HG03354 (cell line): ENCODE measurements at regions not wholly inside any gene's neighbourhood (a gene's known extent, or its start where the extent isn't known, plus 50 kb on each side); places are given as distances from the start of the nearest gene placed in this dataset.

Source experiments
- ATAC-seq: cut with Tn5 transposase; IDR thresholded peaks from one replicate; pipeline ENCODE4 v1.9.1; 2021; ENCODE audit warnings: mild to moderate bottlenecking; ENCODE audit not compliant: unreplicated experiment, poor library complexity, severe bottlenecking

DNA sequence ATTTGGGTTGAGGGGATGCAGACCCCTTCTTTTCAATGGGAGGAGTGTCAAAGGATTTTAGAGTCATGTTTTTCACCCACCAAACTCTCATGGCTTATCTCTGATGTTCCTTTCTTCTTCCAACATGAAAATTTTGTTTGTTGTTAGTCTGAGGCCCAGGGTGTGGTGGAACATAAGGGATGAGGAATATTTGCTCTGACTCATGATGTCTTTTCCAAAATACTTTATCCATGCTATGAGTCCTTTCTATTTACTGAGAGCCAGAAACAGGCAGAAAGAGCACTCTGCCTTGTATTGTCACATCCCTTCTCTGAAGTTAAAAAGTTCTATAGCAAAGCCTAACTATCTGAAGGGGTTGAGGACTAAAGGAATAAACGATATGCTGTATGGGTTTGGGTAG lies 61.6 kb upstream of the GYPA start:
- no peak for ATAC-seq

DNA sequence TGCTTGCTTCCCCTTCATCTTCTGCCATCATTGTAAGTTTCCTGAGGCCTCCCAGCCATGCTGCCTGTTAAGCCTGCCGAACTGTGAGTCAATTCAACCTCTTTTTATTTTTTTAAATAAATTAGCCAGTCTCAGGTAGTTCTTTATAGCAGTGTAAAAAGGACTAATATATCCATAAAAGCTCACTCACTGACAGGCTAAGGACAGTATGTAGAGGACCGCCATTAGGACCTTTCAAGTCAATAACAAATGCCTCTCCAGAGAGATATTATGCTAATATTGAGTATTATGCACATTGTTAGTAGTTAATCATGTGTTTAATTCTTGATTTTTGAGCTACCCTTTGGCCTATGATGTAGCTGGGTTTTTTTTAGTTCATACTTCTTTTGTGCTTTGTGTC lies 62.6 kb upstream of the GYPA start:
- no peak for ATAC-seq

DNA sequence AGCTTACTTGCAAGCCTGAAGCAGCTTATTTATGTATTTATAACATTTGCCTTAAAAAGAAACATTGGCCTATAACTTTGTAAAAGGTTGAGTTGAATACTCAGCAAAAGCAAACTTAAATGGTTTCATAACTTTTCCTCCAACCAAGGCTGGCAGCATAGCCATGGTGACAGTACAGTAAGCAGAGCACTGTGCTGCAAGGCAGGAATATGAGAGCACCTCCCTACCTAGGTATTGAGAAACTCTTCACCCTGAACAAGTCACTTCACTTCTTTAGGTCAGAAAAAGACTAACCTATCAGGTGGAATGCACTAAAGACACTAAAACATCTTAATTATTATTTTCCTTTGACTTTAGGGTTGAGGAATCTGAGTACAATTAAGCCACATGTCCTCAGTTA lies 63.9 kb upstream of the GYPA start:
- no peak for ATAC-seq

DNA sequence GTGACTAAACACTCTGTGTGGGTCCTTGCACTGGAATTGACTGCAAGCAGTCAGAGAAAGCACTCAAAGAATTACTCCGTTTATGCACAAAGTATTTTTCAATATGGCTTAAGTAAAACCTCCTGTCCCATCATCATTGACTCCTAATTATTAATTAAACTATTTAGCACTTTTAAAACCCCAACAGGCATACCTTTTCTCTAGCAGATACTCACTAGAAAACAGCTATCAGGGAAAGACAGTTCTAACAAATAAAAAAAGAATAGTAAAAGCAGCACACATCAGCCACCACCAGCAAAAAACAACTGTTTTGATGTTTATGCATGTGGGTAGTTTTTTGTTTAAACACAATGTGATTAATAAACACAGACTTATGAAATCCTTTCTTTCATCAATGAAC lies 66.2 kb upstream of the GYPA start:
- ATAC-seq, result no peak

DNA sequence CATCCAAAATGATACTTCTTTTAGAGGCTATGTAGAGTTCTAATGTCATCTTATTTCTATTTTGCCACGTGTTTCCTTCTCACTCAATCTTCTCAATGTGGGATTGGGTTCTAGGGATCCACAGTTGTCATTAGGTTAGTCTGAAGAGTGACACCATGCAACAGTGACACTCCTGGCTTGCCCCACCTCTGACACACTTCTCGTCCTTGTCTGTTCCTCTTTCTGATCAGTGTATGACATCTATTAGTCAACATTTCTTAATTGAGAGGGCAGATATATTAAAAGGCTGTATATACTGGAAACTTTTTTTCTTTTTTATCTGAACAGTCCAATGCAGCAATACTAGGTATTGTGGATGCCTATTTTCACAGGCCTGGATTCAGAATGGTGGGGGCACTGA lies 67.6 kb upstream of the GYPA start:
- ATAC-seq, result no peak

DNA sequence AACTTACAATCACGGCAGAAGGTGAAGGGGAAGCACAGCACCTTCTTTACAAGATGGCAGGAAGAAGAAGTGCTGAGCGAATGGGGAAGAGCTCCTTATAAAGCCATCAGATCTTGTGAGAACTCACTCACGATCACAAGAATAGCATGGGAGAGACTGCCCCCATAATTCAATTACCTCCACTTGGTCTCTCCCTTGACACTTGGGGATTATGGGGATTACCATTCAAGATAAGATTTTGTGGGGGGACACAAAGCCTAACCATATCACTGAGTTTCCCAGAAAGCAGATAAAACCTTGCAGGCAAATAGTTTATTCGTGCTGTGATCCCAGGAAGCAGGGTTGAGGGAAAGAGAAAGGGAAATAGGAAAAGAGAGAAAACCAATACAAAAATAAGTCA lies 69.0 kb upstream of the GYPA start:
- no peak for ATAC-seq

DNA sequence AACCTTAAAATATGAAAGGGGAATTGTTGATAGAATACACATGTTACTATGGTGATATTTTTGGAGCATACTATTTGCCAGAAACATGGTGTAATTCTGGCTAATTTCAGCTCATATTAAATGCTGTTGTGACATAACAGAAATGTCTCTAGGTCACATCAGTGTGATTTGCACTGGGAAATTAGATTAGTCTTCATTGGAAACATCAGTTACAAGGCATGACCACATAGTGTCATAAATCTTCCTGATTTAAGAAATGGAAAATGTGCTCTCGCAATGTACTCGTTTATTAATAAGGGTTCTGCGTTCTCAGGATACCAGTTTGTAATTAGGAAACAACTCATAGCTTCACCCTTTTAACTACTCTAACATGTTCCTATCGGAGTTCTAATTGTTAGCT lies 72.9 kb upstream of the GYPA start:
- no peak for ATAC-seq

DNA sequence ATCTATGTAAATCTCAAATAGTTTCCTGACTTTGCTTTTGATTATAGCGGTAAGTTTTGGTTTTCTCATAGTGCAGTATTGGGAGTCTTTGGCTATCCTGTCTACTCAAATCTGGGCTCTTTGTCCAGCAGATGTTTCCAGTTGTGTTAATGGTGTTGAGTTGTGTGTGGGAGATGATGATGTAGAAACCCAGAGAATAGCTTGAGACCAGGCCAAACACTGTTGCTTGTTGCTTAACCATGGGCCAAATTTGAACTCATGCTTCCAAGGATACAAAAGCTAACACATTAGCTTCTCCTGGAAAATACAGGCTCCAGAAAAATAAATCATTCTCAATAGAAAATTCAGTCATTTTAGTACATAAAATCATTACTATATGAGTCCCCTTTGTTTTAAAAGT lies 82.6 kb upstream of the GYPA start:
- ATAC-seq, result no peak

DNA sequence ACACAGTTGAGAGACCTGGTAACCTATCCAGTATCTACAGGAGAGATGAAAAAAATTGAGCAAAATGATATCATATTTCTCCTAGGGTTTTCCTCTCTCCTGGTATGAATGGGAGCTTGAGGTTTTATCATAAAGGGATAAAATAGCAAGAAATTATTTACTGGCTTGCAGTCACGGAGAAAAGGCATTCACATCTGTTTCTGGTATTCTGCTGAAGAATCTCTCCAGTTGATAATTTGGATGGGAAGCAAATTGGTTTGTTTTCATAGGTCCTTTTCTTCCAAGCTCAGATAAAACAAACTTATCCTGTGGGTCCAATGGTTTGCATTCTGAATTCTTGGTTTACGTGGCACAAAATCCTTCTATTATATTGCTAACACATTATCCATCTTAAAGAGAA lies 83.1 kb upstream of the GYPA start:
- ATAC-seq, result no peak

DNA sequence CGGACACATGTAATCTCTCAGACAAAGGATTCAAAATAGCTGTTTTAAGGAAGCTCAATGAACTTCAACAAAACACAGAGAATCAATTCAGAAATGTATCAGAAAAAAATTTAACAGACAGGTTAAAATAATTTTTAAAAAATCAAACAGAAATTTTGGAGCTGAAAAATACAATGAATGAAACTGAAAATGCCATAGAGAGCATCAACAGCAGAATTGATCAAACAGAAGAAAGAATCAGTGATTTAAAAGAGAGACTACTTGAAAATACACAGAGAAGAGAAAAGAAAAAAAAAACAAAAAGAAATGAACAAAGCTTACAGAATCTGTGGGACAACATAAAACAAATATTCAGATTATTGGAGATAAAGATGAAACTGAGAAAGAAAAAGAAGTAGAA lies 118.8 kb upstream of the GYPA start:
- ATAC-seq, result no peak

DNA sequence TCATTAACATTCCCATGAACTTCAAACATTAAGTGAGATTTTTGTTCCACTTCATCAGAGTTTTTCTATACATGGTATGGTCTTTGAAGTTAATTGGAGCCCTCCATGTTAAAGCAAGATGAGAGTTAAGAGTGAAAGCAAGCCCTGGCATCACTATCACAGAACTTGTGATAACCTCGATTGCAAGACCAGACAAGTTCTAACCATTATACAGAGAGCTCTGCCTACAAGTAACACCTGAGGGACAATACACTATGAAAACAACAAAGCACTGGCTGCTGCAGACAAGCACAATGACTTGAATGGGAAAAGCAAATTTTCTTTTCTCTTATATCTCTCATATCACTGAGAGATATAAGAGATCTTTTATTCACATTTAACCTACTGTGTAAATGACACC lies 126.6 kb upstream of the GYPA start:
- ATAC-seq, result no peak

DNA sequence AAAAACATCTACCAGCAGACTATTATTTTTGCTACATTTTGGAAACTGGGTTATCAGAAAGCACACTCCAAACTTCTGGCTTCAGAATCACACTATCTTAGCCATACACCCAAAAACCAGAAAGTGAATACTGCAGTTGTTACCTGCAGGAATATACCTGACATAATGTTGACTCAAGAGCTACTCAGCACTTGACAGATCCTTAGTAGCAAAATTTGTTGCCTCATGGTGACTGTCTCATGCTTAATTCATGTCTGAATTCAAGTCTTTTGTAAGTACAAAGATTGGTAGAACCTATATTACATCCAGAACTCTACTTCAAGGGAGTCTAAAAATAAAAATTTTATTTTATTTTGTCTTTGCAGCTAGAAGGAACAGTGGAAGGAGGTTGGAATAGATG lies 140.2 kb upstream of the GYPA start:
- ATAC-seq, result no peak

DNA sequence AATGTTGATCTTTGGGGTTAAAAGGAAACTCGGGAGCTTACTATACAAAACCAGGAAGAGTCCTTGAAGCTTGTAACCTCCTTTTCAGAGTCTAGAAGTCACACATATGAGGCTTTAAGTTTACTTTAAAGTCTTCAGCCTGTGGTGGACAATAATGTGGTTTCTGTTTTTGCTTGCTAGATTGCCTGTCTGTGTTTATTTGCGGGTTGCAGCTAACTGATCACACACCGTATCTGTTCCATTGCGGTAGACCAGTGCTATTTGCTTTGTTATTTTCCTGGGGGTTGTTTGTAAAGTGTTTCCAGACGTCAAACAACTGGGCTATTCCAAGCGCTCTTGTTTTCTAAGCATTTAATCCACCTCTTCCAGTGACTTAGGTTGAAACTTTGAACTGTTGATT lies 143.0 kb upstream of the GYPA start:
- ATAC-seq, result no peak

DNA sequence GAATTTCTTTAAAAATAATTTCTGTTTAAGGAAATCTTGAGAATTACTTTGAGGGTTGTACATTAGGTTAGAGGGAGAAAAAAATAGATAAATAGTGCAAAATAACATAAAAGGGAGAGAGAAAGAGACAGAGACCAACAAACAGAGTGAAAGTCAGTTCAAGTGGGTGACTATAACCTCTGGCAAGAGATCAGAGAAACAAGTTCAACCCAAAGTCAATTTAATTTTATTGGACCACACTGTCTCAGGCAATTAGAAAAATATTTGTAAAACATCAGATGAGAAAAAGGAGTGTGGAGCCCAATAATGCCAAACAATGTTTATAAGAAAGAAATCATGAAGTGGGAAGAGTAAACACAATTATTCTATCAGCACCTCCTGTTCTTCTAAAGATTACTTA lies 143.5 kb upstream of the GYPA start:
- ATAC-seq, result no peak

DNA sequence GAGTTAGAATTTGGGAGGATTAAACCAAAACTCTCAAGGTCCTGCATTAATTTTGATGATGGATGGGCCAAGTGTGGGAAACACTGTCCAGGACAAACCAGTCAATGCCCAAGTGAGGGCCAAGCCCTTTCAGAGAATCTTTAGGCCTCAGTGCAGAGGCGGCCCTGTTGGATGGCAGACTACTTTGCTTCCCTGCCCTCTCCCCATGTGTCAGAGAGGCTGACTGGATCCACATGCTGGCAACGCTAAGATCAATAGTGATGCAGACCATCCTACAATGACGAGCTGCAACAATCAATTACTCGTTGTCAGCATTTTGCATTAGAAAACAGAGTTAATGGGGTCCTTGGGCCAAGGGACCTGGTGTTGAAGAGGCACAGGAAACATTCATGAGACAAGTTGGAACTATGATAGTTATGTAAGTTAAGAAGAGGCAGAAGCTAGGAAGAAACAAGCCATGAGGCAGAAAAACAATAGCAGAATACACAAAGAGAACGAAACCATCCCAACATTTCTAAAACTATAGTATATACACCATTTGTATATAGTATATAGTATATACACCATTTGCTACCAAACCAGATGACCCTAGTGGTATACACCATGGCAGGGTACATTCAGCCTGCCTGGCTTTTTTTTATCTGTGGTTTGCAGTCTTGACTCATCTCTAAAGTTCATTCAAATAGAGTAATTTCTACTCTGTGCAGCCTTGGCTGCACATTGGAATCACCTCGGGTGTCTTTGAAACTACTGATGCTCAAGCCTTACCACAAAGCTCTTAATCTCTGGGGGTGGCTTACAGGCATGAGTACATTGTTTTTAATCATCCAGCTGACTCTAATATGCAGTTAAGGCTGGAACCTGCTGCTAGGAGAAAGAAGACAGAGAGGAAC lies 147.7 kb upstream of the GYPA start:
- peak; percentile 87 for ATAC-seq

DNA sequence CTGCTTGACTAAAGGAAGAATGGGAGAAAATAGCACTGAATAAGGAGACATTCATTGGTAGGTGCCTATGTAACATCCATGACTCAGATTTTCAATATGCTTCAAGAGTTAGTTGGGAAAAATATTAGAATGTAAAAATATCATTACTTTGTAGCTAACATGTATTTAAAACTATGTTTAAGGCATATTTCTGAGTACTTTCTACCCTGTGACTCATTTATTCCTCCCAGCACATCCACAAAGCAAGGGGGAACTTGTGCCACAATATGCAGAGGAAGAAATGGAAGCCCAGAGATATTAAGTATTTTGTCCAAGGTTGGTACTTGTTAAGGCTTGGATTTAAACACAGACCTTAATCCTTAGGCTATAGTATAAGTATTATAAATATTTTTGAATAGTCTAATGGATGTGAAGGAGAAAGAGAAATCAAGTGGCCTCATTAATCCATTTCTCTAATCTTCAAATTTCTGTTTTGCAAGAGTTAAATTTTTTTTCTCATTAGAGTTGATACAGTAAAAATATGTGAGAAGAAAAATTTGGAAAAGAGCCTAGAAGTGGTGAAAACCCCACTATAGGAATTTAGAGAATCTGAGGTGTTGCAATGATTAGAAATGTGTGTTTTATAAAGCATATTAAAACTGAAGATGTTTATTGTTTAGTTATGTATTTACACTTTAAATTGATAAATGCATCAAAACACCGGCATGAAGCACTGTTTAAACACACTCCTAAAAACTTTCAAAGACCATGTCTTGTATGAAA lies 149.3 kb upstream of the GYPA start:
- ATAC-seq, result no peak

DNA sequence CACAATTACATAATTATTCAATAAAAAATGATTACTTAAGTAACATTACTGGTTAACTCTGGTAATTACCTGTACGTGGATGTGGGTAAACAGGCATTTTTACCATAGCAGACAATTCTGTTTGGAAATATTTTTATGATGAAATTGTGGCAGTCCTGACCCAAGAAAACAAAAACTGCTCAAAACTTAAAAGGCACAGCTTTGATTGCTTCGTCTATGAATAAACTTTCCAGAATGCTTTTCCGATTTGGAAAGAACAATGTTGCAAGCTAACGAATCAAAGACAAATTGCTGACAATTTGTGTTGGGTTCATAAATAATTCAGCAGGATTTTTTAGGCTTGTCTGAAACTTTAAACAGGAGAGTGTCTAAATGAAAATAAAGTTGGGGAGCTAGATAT lies 150.6 kb upstream of the GYPA start:
- no peak for ATAC-seq

DNA sequence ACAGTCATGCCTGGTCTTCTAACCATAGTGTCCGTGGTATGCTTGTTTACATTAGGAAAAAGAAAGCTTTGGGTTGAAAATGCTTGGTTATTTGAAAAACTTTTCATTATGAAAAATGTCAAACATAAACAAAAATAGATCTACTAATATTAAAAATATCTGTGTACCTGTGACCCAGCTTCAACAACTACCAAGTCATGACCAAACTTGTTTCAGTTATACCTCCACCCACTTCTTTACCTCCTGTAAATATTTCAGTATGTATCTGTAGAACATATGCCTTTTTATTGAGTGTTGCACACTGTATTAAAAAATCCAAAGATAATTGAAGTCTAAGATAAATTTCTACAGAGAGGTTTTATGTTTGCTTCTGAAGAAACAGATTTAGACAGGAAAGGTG lies 153.7 kb upstream of the GYPA start:
- no peak for ATAC-seq

DNA sequence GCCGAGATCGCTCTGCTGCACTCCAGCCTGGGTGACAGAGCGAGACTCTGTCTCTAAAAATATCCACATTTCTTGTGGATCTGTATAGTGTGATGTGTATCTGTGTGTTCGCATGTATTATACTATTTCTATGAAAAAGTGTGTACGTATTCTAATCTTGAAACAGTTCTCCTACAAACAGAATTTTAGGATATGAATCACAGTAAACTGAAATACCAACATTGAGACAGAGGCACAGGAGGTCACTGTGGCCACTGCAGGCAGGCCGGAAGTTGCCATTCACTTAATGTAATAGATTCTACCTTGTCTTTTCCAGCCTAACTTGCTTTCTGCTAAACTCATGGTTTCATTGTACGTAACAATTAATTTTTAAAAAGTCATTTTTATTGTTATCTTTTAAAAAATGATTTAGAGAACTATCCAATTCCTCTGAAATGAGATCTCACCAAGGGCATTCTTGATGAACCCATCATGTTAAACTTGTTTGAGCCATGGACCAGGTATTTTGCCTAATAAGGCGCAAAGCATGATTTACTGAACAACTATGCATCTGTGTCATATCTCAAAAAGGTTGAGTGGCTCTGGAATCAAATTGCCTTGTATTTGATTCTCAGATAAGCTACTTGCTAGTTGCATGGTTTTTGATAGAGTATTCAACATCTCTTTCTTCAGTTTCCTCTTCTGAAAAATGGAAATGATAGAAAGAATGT lies 154.9 kb upstream of the GYPA start:
- no peak for ATAC-seq

DNA sequence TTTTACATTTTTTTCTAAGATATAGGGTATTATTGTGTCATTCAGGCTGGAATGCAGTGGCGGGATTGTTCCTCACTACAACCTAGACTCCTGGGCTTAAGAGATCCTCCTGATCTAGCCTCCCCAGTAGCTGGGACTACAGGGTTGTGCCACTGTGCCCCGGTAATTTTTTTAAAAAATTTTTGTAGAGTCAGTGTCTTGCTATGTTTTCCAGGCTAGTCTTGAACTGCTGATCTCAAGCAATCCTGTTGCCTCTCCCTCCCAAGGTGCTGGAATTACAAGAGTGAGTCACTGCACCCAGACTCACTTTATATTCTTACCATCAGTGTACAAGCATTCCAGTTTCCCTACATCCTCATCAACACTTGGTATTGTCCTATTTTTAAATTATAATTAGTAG lies 156.4 kb upstream of the GYPA start:
- ATAC-seq, result no peak

DNA sequence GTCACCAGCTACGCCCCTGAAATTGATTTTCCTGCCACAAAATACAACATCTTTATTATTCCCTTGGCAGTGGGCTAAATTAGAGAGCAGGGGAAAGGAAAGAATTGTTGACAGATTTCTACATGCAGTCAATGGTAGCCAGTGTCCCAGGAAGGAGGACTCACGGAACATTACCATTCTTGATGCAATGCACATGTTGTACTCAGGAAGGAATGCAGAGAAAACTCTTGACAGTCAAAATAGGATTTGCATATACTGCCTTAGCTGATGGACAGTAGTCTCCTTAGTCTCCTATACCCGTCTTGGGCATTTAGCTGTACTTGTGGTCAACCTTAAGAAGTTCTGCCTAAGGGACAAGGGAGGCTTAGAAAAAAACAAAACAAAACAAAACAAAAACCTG lies 158.0 kb upstream of the GYPA start:
- ATAC-seq, result no peak
